BE2C (cell line): ENCODE measurements at regions not wholly inside any gene's neighbourhood (a gene's known extent, or its start where the extent isn't known, plus 50 kb on each side); places are given as distances from the start of the nearest gene placed in this dataset.

Source experiments
- DNase-seq: peaks from one replicate; pipeline ENCODE4 v3.0.0-alpha.2; 2020
- H3K27me3 ChIP-seq: fragments of 250-450 bp; sonication (Bioruptor Pico); 2 replicates; pipeline ENCODE4 v1.5.1; 2020; ENCODE audit warnings: mild to moderate bottlenecking
- H3K36me3 ChIP-seq: fragments of 250-450 bp; sonication (Bioruptor Pico); 2 replicates; pipeline ENCODE4 v1.5.1; 2020; ENCODE audit warnings: mild to moderate bottlenecking
- H3K4me1 ChIP-seq: fragments of 250-450 bp; sonication (Bioruptor Pico); 2 replicates; pipeline ENCODE4 v1.5.1; 2020
- H3K4me3 ChIP-seq: 2 replicates; pipeline ENCODE4 v1.5.1; 2011; ENCODE audit warnings: low read depth, low read length
- H3K9me3 ChIP-seq: fragments of 250-450 bp; sonication (Bioruptor Pico); 2 replicates; pipeline ENCODE4 v1.5.1; 2020
- CTCF ChIP-seq: IDR thresholded peaks from 2 replicates; pipeline ENCODE4 v1.5.1; 2012; ENCODE audit warnings: mild to moderate bottlenecking, low read depth, low read length

- Histone ChIP-seq H3K36me3 (no peaks in the 10 kb centered on the region), H3K4me1 (no peaks in the 10 kb centered on the region), H3K9me3 (no peaks in the 10 kb centered on the region), H3K4me3 (no peak overlapping the region), H3K27me3 (no peaks in the 10 kb centered on the region)
- TF ChIP-seq CTCF = no peak
- no peak for DNase-seq
Observed at GRCh38 chr5:92760550-92760949, 820.5 kb downstream of the NR2F1-AS1 start.

- no peaks in the 10 kb centered on the region for H3K36me3 ChIP-seq
- no peak for DNase-seq
- no peaks in the 10 kb centered on the region for H3K4me1 ChIP-seq
- no peak overlapping the region for H3K4me3 ChIP-seq
- H3K27me3 ChIP-seq = no peaks in the 10 kb centered on the region
- H3K9me3 ChIP-seq = no peaks in the 10 kb centered on the region
- TF ChIP-seq CTCF = no peak
Observed at GRCh38 chr5:92758552-92758951, 822.5 kb downstream of the NR2F1-AS1 start.

- Histone ChIP-seq H3K4me1 (no peaks in the 10 kb centered on the region; the same call in 1 of the 2 replicates), H3K36me3 (no peaks in the 10 kb centered on the region), H3K27me3 (no peaks in the 10 kb centered on the region), H3K9me3 (no peaks in the 10 kb centered on the region), H3K4me3 (no peak overlapping the region)
- no peak for DNase-seq
- no peak for TF ChIP-seq CTCF
Observed at GRCh38 chr5:92749943-92750342, 831.1 kb downstream of the NR2F1-AS1 start.

- no peak for TF ChIP-seq CTCF
- Histone ChIP-seq H3K4me1 (no peaks in the 10 kb centered on the region; the same call in 1 of the 2 replicates), H3K27me3 (no peaks in the 10 kb centered on the region), H3K4me3 (no peak overlapping the region), H3K9me3 (no peaks in the 10 kb centered on the region), H3K36me3 (no peaks in the 10 kb centered on the region)
- DNase-seq = no peak
Observed at GRCh38 chr5:92748072-92748676, 832.8 kb downstream of the NR2F1-AS1 start.

GRCh38 chr5:92741906-92742305 lies 839.1 kb downstream of the NR2F1-AS1 start:
- no peak for DNase-seq
- TF ChIP-seq CTCF = no peak
- Histone ChIP-seq H3K4me3 (no peak overlapping the region), H3K27me3 (no peaks in the 10 kb centered on the region), H3K4me1 (no peaks in the 10 kb centered on the region; the same call in 1 of the 2 replicates), H3K36me3 (no peaks in the 10 kb centered on the region), H3K9me3 (no peaks in the 10 kb centered on the region)

GRCh38 chr5:92734211-92734940 lies 846.6 kb downstream of the NR2F1-AS1 start:
- no peak for TF ChIP-seq CTCF
- Histone ChIP-seq H3K4me1 (no peaks in the 10 kb centered on the region), H3K4me3 (no peak overlapping the region), H3K36me3 (no peaks in the 10 kb centered on the region), H3K9me3 (no peaks in the 10 kb centered on the region), H3K27me3 (no peaks in the 10 kb centered on the region)
- DNase-seq = no peak
